MM.1S (cell line): ENCODE measurements at regions not wholly inside any gene's neighbourhood (a gene's known extent, or its start where the extent isn't known, plus 50 kb on each side); places are given as distances from the start of the nearest gene placed in this dataset.
A peak's percentile ranks its signal among the peaks of the same experiment; 100 is the strongest.

Source experiments
- EZH2phosphoT487 ChIP-seq: fragments of 300-600 bp; sonication (generic); IDR thresholded peaks from 2 replicates; pipeline ENCODE4 v1.6.1; 2018; ENCODE audit warnings: antibody characterized with exemption, low read length
- TF ChIP-seq, protein P1 (sequence below): fragments of 300-600 bp; sonication (generic); IDR thresholded peaks from 2 replicates; pipeline ENCODE4 v1.5.1; 2016; ENCODE audit warnings: antibody characterized with exemption, low read length, mixed read lengths

DNA sequence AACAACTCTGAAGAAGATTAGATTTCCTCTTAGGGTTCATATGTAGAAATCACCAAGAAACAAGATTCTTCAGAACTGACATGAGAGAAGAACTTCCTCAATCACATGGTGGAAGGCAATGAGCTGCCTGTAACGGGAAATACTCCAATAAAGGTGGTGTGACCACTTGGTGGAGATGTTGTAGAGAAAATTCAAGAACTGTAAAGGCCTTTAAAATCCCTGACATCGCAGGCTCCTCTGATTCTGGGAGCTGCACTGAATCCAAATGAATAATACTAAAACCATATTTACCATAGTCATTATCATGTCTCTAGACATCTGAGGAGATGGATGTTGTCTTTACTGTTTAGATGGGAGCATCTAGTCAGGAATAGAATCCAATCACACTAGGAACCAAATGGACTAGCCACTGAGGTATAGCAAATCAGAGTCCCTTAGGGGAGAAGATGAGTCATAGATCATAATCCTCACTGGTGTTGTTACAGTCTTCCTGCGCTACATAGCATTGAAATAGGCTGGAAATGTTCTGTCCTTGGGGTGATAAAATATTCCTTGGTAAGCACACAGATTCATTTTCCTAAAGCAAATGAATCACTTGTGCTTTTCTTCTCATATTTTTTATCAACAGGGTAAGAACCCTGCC is 321.6 kb upstream of the TENM4 start:
- TF ChIP-seq EZH2phosphoT487, result no peak
- TF ChIP-seq, protein P1, sequence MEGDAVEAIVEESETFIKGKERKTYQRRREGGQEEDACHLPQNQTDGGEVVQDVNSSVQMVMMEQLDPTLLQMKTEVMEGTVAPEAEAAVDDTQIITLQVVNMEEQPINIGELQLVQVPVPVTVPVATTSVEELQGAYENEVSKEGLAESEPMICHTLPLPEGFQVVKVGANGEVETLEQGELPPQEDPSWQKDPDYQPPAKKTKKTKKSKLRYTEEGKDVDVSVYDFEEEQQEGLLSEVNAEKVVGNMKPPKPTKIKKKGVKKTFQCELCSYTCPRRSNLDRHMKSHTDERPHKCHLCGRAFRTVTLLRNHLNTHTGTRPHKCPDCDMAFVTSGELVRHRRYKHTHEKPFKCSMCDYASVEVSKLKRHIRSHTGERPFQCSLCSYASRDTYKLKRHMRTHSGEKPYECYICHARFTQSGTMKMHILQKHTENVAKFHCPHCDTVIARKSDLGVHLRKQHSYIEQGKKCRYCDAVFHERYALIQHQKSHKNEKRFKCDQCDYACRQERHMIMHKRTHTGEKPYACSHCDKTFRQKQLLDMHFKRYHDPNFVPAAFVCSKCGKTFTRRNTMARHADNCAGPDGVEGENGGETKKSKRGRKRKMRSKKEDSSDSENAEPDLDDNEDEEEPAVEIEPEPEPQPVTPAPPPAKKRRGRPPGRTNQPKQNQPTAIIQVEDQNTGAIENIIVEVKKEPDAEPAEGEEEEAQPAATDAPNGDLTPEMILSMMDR, result 0 out of 2 replicates have a peak, but pooled peaks have one; percentile 5
